ENCODE measurements at regions not wholly inside any gene's neighbourhood (a gene's known extent, or its start where the extent isn't known, plus 50 kb on each side); places are given as distances from the start of the nearest gene placed in this dataset.

- TF ChIP-seq CTCF (IDR thresholded peaks at IDR 0.05; ENCODE audit: borderline replicate concordance, extremely low read depth, low read length, poor library complexity, severe bottlenecking) (no peak), EZH2 (IDR thresholded peaks at IDR 0.05; ENCODE audit: borderline replicate concordance, low read depth, low read length, severe bottlenecking) (no peak)
Measured at GRCh38 chr7:19327018-19327417, 181.8 kb upstream of the FERD3L start.
